ENCODE measurements at regions not wholly inside any gene's neighbourhood (a gene's known extent, or its start where the extent isn't known, plus 50 kb on each side); places are given as distances from the start of the nearest gene placed in this dataset.

- TF ChIP-seq ZFX (IDR thresholded peaks at IDR 0.05): no peak
- TF ChIP-seq, protein P1, sequence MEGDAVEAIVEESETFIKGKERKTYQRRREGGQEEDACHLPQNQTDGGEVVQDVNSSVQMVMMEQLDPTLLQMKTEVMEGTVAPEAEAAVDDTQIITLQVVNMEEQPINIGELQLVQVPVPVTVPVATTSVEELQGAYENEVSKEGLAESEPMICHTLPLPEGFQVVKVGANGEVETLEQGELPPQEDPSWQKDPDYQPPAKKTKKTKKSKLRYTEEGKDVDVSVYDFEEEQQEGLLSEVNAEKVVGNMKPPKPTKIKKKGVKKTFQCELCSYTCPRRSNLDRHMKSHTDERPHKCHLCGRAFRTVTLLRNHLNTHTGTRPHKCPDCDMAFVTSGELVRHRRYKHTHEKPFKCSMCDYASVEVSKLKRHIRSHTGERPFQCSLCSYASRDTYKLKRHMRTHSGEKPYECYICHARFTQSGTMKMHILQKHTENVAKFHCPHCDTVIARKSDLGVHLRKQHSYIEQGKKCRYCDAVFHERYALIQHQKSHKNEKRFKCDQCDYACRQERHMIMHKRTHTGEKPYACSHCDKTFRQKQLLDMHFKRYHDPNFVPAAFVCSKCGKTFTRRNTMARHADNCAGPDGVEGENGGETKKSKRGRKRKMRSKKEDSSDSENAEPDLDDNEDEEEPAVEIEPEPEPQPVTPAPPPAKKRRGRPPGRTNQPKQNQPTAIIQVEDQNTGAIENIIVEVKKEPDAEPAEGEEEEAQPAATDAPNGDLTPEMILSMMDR (conservative IDR thresholded peaks at IDR 0.05): no peak
- H3K27ac ChIP-seq: no peak overlapping the region
These were observed 420.5 kb downstream of the PTH2R start for GRCh38 chr2:208827109-208827508.

DNA sequence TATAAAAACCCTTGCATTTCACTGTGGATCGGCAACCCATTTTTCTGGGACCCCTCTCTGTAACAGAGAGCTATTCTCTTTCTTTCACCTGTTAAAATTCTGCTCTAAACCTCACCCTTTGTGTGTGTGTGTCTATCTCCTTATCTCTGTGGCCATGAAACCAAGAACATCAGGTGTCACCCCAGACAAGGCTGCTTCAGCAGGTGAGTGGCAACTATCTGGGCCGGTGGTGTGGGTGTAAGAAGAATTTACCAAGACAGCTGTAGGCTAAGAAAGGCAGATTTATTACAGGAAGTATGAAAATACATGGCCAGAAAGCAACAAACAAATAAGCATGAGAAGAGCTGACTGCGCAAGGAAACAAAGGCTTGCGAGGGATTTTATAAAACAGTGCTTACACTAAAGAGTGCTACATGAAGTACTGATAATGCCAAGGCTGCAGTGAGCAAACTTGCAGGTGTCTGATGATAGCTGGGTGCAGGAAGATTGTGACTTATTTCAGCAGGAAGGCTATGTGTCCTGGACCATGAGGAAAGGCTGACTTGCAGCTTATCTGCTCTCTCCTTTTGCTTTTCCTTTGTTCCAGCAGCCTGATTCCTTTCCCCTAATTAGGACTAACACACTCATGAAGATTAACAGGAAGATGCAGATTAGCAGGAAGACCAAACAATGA, 421.1 kb downstream of the PTH2R start:
- no peak for TF ChIP-seq ZFX (IDR thresholded peaks at IDR 0.05)
- TF ChIP-seq, protein P1 (conservative IDR thresholded peaks at IDR 0.05): no peak
- H3K27ac ChIP-seq: no peak overlapping the region

DNA sequence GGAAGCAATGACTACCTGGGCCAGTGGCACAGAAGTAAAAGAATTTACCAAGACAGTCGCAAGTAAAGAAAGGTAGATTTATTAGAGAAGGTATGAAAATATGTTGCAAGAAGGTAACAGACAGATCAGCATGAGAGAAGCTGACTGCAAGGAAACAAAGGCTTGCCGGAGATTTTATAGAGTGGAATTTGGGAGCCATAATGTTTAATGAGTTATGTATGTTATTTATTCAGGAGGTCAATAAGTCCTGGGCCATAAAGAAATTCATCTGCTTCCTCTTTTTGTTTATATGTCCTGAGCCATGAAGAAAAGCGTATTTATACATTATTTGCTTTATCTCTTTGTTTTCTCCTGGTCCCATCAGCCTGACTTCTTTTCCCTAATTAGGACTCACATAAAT, 423.6 kb downstream of the PTH2R start:
- H3K27ac ChIP-seq: no peak overlapping the region
- no peak for TF ChIP-seq ZFX (IDR thresholded peaks at IDR 0.05)

DNA sequence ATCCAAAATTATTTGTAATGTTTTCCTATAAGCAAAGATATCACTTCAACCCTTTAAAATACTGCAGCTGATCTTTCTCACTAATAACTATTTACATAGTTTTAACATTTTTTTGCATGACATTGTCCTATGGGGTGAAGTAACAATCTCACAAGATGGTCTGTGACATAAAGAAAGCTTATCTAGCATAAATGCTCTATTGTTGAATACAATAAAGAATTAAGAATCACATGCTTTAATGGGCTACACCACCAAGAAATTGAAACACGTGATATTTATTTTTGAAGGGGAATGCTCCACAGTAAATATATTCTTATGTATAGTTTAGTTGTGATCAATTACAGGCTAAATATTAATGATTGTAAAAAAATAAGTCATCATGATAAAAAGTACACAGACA, 441.1 kb downstream of the PTH2R start:
- H3K27ac ChIP-seq: no peak overlapping the region
- TF ChIP-seq, protein P1 (conservative IDR thresholded peaks at IDR 0.05): no peak
- no peak for TF ChIP-seq ZFX (IDR thresholded peaks at IDR 0.05)

GRCh38 chr2:208854717-208855116, 448.1 kb downstream of the PTH2R start:
- no peak overlapping the region for H3K27ac ChIP-seq
- TF ChIP-seq ZFX (IDR thresholded peaks at IDR 0.05): no peak
- TF ChIP-seq, protein P1 (conservative IDR thresholded peaks at IDR 0.05): no peak

DNA sequence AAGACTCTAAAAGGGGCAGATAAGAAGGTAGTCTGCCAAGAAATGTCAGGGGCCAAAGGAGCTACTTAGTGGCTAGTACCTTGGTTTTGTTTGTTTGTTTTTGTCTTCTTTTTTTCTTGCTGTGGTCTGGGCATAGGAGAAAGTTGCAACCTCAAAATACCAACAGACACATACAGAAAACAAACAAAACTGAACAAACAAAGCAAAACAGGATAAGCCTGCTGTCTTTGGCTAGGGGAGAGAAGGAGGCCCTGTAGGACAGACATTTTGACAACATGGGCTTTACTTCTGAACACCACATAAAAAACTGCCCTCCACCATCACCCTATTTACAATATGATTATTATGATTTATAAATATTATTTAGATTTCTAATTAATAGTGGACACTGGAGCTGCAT, 460.8 kb downstream of the PTH2R start:
- TF ChIP-seq, protein P1 (conservative IDR thresholded peaks at IDR 0.05): no peak
- no peak for TF ChIP-seq ZFX (IDR thresholded peaks at IDR 0.05)
- peak overlapping the region; percentile 46; the same call in 1 of the 2 replicates for H3K27ac ChIP-seq

DNA sequence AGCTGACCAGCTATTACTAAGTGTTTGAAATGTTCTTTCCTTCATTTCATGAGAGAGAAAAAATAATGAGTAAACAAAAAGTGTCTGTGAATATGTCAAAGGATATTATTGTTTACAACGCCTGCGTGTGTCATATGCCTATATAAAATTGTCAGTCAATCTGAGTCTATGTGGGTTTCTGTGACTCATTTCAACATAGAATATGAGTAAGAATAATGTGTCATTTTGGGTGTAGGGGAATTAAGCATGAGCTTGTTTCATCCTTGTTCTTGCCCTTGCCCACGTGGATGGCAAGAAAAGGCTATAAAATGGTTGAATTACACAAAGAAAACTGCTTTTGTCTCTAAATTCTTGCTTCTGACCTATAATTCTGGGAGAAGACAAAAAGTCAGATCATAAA, 466.0 kb downstream of the PTH2R start:
- H3K27ac ChIP-seq: no peak overlapping the region
- no peak for TF ChIP-seq ZFX (IDR thresholded peaks at IDR 0.05)
- TF ChIP-seq, protein P1 (conservative IDR thresholded peaks at IDR 0.05): no peak

GRCh38 chr2:208879666-208880065, 473.1 kb downstream of the PTH2R start:
- TF ChIP-seq, protein P1 (conservative IDR thresholded peaks at IDR 0.05): no peak

More at GRCh38 chr2:208879666-208880065, 473.1 kb downstream of the PTH2R start:
- H3K27ac ChIP-seq: no peak overlapping the region
